Bronchial epithelial cell (primary cell): ENCODE measurements at regions not wholly inside any gene's neighbourhood (a gene's known extent, or its start where the extent isn't known, plus 50 kb on each side); places are given as distances from the start of the nearest gene placed in this dataset.

Experiments
- DNase-seq: peaks from one replicate; pipeline ENCODE4 v3.0.0-alpha.2; 2010; ENCODE audit warnings: low read depth
- FAIRE-seq: peaks from 2 replicates; lab custom pipeline; 2011; peaks lifted over from hg19 to GRCh38; lab: Jason Lieb, UNC
- H3K27me3 ChIP-seq: 2 replicates; pipeline ENCODE4 v1.5.1; 2011; ENCODE audit warnings: low read length; ENCODE audit not compliant: control insufficient read depth, insufficient read depth
- H3K36me3 ChIP-seq: 2 replicates; pipeline ENCODE4 v1.5.1; 2011; ENCODE audit warnings: low read length; ENCODE audit not compliant: control insufficient read depth, insufficient read depth
- H3K4me3 ChIP-seq: 2 replicates; pipeline ENCODE4 v1.5.1; 2011; ENCODE audit warnings: mild to moderate bottlenecking, low read depth, low read length, control low read depth
- CTCF ChIP-seq: IDR thresholded peaks from 2 replicates; pipeline ENCODE4 v1.5.1; 2011; ENCODE audit warnings: mild to moderate bottlenecking, moderate library complexity, low read length, control low read depth, inconsistent platforms; ENCODE audit not compliant: insufficient read depth, severe bottlenecking

- TF ChIP-seq CTCF = no peak
- Histone ChIP-seq H3K36me3 (no peaks in the 10 kb centered on the region), H3K27me3 (no peaks in the 10 kb centered on the region), H3K4me3 (no peak overlapping the region)
- DNase-seq = no peak
- peak; percentile 97 for FAIRE-seq
Measured at GRCh38 chr9:85213650-85214607, 527.8 kb downstream of the AGTPBP1 start.

GRCh38 chr9:85212887-85213286, 528.9 kb downstream of the AGTPBP1 start:
- FAIRE-seq = no peak
- DNase-seq = peak; percentile 97

GRCh38 chr9:85212209-85212608, 529.5 kb downstream of the AGTPBP1 start:
- no peak overlapping the region for H3K4me3 ChIP-seq
- no peaks in the 10 kb centered on the region for H3K36me3 ChIP-seq
- H3K27me3 ChIP-seq = no peaks in the 10 kb centered on the region
- FAIRE-seq (no peak), DNase-seq (peak; percentile 97)
- no peak for TF ChIP-seq CTCF

More at GRCh38 chr9:85212887-85213286, 528.9 kb downstream of the AGTPBP1 start:
- no peak overlapping the region for H3K4me3 ChIP-seq
- no peak for TF ChIP-seq CTCF
- H3K27me3 ChIP-seq = no peaks in the 10 kb centered on the region
- H3K36me3 ChIP-seq = no peaks in the 10 kb centered on the region

- no peaks in the 10 kb centered on the region for H3K27me3 ChIP-seq
- H3K36me3 ChIP-seq = no peaks in the 10 kb centered on the region
- no peak overlapping the region for H3K4me3 ChIP-seq
- DNase-seq (no peak), FAIRE-seq (no peak)
- no peak for TF ChIP-seq CTCF
Measured at GRCh38 chr9:85208666-85209065, 533.1 kb downstream of the AGTPBP1 start.

- FAIRE-seq (no peak), DNase-seq (no peak)
- Histone ChIP-seq H3K4me3 (no peak overlapping the region), H3K36me3 (no peaks in the 10 kb centered on the region), H3K27me3 (no peaks in the 10 kb centered on the region)
- TF ChIP-seq CTCF = no peak
Measured at GRCh38 chr9:85204176-85204575, 534.6 kb downstream of the NTRK2 start.
